ENCODE measurements at regions not wholly inside any gene's neighbourhood (a gene's known extent, or its start where the extent isn't known, plus 50 kb on each side); places are given as distances from the start of the nearest gene placed in this dataset.

- H3K27me3 Mint-ChIP-seq (ENCODE audit: low read depth) = no peaks in the 10 kb centered on the region
- ATAC-seq (no peak), DNase-seq (no peak)
- POLR2A ChIA-PET = no interaction called here
- CTCF ChIA-PET = interaction anchor here (1.2 to 1.6 kb wide), 2 partner anchors 20 to 191 kb away, joined by 3 to 4 read pairs; no protein-coding TSS in a partner anchor
- H3K4me1 Mint-ChIP-seq (ENCODE audit: low read depth) = no peaks in the 10 kb centered on the region
- H3K9me3 Mint-ChIP-seq (ENCODE audit: insufficient read depth) = no peaks in the 10 kb centered on the region
- no peak overlapping the region for H3K27ac Mint-ChIP-seq
- no peaks in the 10 kb centered on the region for H3K36me3 Mint-ChIP-seq (ENCODE audit: low read depth)
- H3K4me3 Mint-ChIP-seq = no peak overlapping the region
Observed at GRCh38 chr1:209375097-209375496, 208.4 kb upstream of the CAMK1G start.

- no peak for DNase-seq
- no peak overlapping the region for H3K27ac Mint-ChIP-seq
- no peak overlapping the region for H3K4me3 Mint-ChIP-seq
- CTCF ChIA-PET = interaction anchor here (1.2 to 1.6 kb wide), 2 partner anchors 21 to 190 kb away, joined by 3 to 4 read pairs; no protein-coding TSS in a partner anchor
- no peak for ATAC-seq
- POLR2A ChIA-PET = no interaction called here
- H3K4me1 Mint-ChIP-seq (ENCODE audit: low read depth) = no peaks in the 10 kb centered on the region
- no peaks in the 10 kb centered on the region for H3K9me3 Mint-ChIP-seq (ENCODE audit: insufficient read depth)
- no peaks in the 10 kb centered on the region for H3K27me3 Mint-ChIP-seq (ENCODE audit: low read depth)
- H3K36me3 Mint-ChIP-seq (ENCODE audit: low read depth) = no peaks in the 10 kb centered on the region
Observed at GRCh38 chr1:209375671-209376365, 207.7 kb upstream of the CAMK1G start.

GRCh38 chr1:209376774-209377173 is 206.7 kb upstream of the CAMK1G start:
- ChIA-PET CTCF (no interaction called here), POLR2A (no interaction called here)
- H3K36me3 Mint-ChIP-seq (ENCODE audit: low read depth) = no peaks in the 10 kb centered on the region
- ATAC-seq (no peak), DNase-seq (no peak)
- H3K4me3 Mint-ChIP-seq = no peak overlapping the region
- H3K27me3 Mint-ChIP-seq (ENCODE audit: low read depth) = no peaks in the 10 kb centered on the region
- H3K9me3 Mint-ChIP-seq (ENCODE audit: insufficient read depth) = no peaks in the 10 kb centered on the region
- H3K27ac Mint-ChIP-seq = no peak overlapping the region
- no peaks in the 10 kb centered on the region for H3K4me1 Mint-ChIP-seq (ENCODE audit: low read depth)

- DNase-seq = no peak
- Mint-ChIP-seq H3K4me1 (ENCODE audit: low read depth) (no peaks in the 10 kb centered on the region), H3K27ac (no peak overlapping the region), H3K4me3 (no peak overlapping the region), H3K27me3 (ENCODE audit: low read depth) (no peaks in the 10 kb centered on the region), H3K9me3 (ENCODE audit: insufficient read depth) (no peaks in the 10 kb centered on the region), H3K36me3 (ENCODE audit: low read depth) (no peaks in the 10 kb centered on the region)
- ATAC-seq = no peak
- ChIA-PET CTCF (no interaction called here), POLR2A (no interaction called here)
Observed at GRCh38 chr1:209377995-209378394, 205.5 kb upstream of the CAMK1G start.

GRCh38 chr1:209379280-209379679 is 204.2 kb upstream of the CAMK1G start:
- Mint-ChIP-seq H3K9me3 (ENCODE audit: insufficient read depth) (no peaks in the 10 kb centered on the region), H3K4me1 (ENCODE audit: low read depth) (no peaks in the 10 kb centered on the region), H3K27ac (no peak overlapping the region), H3K4me3 (no peak overlapping the region), H3K36me3 (ENCODE audit: low read depth) (no peaks in the 10 kb centered on the region), H3K27me3 (ENCODE audit: low read depth) (no peaks in the 10 kb centered on the region)
- ATAC-seq (no peak), DNase-seq (no peak)
- CTCF ChIA-PET = interaction anchor here (1.1 kb wide), 1 partner anchor 25 kb away, joined by 3 read pairs; no protein-coding TSS in a partner anchor
- POLR2A ChIA-PET = no interaction called here

DNA sequence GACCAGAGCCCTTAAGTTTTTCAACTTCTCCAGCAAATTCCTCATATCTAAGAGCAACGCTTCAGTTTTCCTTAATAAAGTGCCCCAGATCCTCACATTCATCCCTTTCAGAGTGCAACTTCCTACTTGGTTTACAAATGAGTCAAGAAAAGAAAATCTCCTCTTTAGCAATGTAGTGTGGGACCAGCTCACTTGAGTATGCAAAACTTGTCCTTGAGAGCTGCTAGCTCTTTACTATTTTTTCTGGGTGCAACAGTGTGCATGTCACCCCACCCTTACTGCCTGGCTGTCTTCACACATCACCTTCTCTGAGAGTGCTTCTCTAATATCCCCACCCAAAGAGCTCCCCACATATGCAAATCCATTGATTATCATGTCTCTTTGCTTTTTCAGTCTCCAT is 203.1 kb upstream of the CAMK1G start:
- H3K36me3 Mint-ChIP-seq (ENCODE audit: low read depth) = no peaks in the 10 kb centered on the region
- ChIA-PET CTCF (no interaction called here), POLR2A (no interaction called here)
- no peak overlapping the region for H3K4me3 Mint-ChIP-seq
- H3K27ac Mint-ChIP-seq = no peak overlapping the region
- no peak for ATAC-seq
- H3K27me3 Mint-ChIP-seq (ENCODE audit: low read depth) = no peaks in the 10 kb centered on the region
- no peaks in the 10 kb centered on the region for H3K4me1 Mint-ChIP-seq (ENCODE audit: low read depth)
- H3K9me3 Mint-ChIP-seq (ENCODE audit: insufficient read depth) = no peaks in the 10 kb centered on the region
- no peak for DNase-seq

DNA sequence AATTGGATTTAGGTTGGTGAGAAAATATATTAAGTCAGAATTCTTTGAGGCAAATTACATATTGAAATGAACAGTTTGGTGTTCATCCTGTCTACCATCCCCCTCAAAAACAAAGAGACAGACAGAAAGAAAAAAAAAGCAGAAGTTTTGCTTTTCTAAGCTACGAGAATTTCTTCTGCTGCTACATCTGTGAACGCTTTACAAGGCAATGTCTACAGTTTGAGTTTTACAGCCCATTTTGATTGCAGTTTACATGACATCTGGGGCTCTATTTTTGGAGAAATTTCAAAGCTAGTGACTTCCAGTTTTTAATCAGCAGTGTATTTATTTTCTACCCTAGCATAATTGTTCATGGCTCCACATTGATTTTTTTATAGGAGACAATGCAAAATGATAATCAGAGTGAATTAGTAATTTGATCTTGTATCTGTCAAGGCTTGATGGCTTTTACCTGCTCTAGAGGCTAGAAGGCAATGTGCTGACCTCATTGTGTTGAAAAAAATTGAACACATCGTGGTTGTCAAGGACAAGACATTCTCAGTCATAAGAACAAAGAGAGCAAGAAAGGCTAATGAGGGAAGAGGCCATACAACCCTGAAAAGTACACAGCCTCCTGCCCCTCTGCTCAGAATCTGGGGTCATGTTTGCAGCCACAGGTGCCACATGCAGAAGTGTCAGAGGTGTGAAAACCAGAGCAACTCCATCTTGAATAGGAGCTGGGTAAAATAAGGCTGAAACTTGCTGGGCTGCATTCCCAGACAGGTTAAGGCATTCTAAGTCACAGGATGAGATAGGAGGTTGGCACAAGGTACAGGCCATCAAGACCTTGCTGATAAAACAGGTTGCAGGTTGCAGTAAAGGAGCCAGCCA is 201.0 kb upstream of the CAMK1G start:
- Mint-ChIP-seq H3K9me3 (ENCODE audit: insufficient read depth) (no peaks in the 10 kb centered on the region), H3K27ac (no peak overlapping the region), H3K4me1 (ENCODE audit: low read depth) (no peaks in the 10 kb centered on the region), H3K4me3 (no peak overlapping the region), H3K36me3 (ENCODE audit: low read depth) (no peaks in the 10 kb centered on the region), H3K27me3 (ENCODE audit: low read depth) (no peaks in the 10 kb centered on the region)
- POLR2A ChIA-PET = interaction anchor here (0.6 to 0.7 kb wide), 2 partner anchors 10 to 957 kb away, joined by 3 to 4 read pairs; no protein-coding TSS in a partner anchor
- DNase-seq = no peak
- no peak for ATAC-seq
- CTCF ChIA-PET = no interaction called here

DNA sequence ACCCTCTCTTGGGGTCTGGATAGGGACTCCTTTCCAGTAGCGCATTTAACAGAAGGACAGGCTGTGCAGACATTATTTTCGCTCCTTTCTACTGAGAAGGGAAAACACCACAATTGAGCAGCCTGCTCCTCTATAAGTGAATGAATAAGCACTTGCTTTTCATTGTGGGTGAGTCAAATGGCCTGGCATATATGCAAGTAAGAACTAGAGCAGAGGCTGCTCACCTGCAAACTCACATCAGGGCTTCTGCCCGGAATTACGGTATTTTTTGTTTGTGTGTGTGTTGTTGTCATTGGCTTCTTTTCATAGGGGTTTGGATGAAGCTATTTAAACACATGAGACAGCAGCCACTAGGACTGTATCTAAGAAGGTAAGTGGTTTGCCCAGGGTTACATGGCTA is 200.1 kb upstream of the CAMK1G start:
- Mint-ChIP-seq H3K27me3 (ENCODE audit: low read depth) (no peaks in the 10 kb centered on the region), H3K36me3 (ENCODE audit: low read depth) (no peaks in the 10 kb centered on the region), H3K4me1 (ENCODE audit: low read depth) (no peaks in the 10 kb centered on the region), H3K9me3 (ENCODE audit: insufficient read depth) (no peaks in the 10 kb centered on the region), H3K27ac (no peak overlapping the region), H3K4me3 (no peak overlapping the region)
- DNase-seq (no peak), ATAC-seq (no peak)
- CTCF ChIA-PET = no interaction called here
- POLR2A ChIA-PET = no interaction called here

- ChIA-PET CTCF (interaction anchor here (1.2 kb wide), 1 partner anchor 186 kb away, joined by 3 read pairs; no protein-coding TSS in a partner anchor), POLR2A (interaction anchor here (0.7 kb wide), 1 partner anchor 13 kb away, joined by 3 read pairs; no protein-coding TSS in a partner anchor)
- ATAC-seq (no peak), DNase-seq (no peak)
- Mint-ChIP-seq H3K4me1 (ENCODE audit: low read depth) (no peaks in the 10 kb centered on the region), H3K36me3 (ENCODE audit: low read depth) (no peaks in the 10 kb centered on the region), H3K4me3 (no peak overlapping the region), H3K27me3 (ENCODE audit: low read depth) (no peaks in the 10 kb centered on the region), H3K9me3 (ENCODE audit: insufficient read depth) (no peaks in the 10 kb centered on the region), H3K27ac (no peak overlapping the region)
Observed at GRCh38 chr1:209383907-209384709, 199.4 kb upstream of the CAMK1G start.

GRCh38 chr1:209384710-209385550 is 198.6 kb upstream of the CAMK1G start:
- no peaks in the 10 kb centered on the region for H3K9me3 Mint-ChIP-seq (ENCODE audit: insufficient read depth)
- CTCF ChIA-PET = interaction anchor here (1.2 kb wide), 1 partner anchor 185 kb away, joined by 3 read pairs; no protein-coding TSS in a partner anchor
- no peak overlapping the region for H3K27ac Mint-ChIP-seq
- DNase-seq = no peak
- H3K4me3 Mint-ChIP-seq = no peak overlapping the region
- no peaks in the 10 kb centered on the region for H3K27me3 Mint-ChIP-seq (ENCODE audit: low read depth)
- no peaks in the 10 kb centered on the region for H3K4me1 Mint-ChIP-seq (ENCODE audit: low read depth)
- no peaks in the 10 kb centered on the region for H3K36me3 Mint-ChIP-seq (ENCODE audit: low read depth)
- POLR2A ChIA-PET = interaction anchor here (0.7 kb wide), 1 partner anchor 12 kb away, joined by 3 read pairs; no protein-coding TSS in a partner anchor
- ATAC-seq = no peak

GRCh38 chr1:209386156-209386555 is 197.4 kb upstream of the CAMK1G start:
- Mint-ChIP-seq H3K9me3 (ENCODE audit: insufficient read depth) (no peaks in the 10 kb centered on the region), H3K27ac (no peak overlapping the region), H3K4me3 (no peak overlapping the region), H3K27me3 (ENCODE audit: low read depth) (no peaks in the 10 kb centered on the region), H3K36me3 (ENCODE audit: low read depth) (no peaks in the 10 kb centered on the region), H3K4me1 (ENCODE audit: low read depth) (no peaks in the 10 kb centered on the region)
- ATAC-seq (no peak), DNase-seq (no peak)
- POLR2A ChIA-PET = no interaction called here
- CTCF ChIA-PET = no interaction called here
